ENCODE measurements at regions not wholly inside any gene's neighbourhood (a gene's known extent, or its start where the extent isn't known, plus 50 kb on each side); places are given as distances from the start of the nearest gene placed in this dataset.

DNA sequence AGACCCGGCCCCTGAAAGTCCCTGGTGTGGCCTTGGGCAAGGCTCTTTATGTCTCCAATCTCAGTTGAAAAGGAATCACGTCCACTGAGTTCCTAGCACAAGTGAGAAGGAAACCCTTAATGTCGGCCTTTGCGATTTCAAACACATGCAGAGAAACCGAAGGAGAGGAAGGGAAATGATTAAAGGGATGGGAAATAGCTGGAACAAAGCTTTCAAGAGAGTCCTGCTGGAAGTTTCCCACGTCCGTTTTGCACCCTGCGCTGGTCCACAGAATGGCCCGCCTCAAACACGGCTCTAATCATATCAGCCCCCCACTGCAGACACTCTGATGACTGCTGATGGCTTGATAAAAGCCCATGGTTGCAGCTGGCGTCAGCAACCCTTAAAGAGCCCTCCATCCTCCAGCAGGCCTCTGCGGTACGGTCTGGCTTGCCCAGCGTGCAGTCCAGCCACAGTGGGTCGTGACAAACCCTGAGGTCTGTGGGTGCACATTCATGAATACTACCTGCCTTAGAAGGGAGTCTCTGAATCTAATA is 765.5 kb upstream of the EEF2KMT start:
- no peak for DNase-seq

DNA sequence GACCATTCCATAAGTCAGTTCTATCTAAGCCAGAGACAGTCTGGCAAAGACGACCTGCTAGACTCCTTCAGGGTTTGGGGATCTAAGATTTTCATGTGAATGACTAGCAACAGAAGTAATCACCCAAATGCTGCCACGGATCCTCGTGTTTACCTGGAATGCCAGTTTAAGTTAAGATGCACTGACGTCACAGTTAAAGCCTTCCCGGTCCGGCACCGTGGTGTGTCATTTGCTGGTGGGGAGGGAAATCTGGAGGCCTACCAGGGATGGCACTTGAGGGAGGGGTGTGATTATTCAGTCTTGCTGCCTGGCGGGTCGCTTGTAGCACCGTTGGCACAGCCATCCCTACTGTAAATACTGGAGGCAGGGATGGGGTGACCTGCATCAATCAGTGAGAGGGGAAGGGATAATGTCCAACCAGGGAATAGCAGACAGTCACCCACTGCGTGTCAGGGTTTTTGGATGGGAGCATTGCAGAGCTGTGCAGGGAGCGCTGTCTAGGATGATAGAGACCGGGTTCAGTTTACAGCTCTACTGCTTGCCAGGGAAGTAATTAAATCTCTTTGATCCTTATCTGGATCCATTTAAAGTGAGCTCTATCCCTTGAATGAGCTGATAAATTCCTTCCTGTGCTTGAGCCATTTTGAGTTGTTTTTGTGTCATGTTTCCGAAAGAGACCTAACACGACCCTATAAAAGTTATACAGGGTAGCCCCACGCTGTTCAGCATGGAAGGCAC is 764.7 kb upstream of the EEF2KMT start:
- DNase-seq = no peak

DNA sequence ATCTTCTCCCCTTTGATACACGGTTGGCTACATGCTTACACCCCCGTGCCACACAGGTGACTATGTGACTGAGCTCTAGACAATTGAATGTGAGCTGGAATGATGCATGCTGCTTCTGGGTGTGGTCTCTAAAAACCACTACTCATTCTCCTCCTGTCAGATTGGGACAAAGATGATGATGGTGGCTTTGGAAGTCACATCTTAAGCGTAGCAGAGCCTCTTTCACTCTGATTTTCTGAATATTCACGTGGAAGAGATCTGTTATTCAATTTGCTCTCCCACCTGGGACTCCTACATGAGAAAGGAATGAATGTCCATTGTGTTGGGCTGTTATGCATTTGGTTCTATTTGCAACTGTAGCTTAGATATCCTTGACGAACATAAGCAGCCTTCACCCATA is 763.6 kb upstream of the EEF2KMT start:
- no peak for DNase-seq

DNA sequence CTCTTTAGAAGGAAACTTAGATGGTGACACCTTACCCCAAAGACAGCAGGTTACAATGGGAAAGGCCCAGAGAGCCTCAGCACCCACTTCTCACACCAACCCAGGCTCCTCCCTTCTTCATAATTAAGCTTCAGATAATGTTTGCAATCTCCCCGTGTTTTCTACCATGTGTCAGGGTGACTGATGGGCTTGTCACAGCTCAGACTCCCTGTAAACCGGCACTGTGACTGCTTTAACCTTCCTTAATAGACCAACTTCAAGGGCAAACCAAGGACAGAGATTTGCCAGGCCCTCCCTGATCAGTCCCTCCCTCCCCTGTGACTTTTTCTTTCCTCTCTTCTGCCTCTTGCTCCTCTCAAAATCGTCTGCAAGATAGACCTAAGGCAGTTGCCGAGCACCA is 760.6 kb upstream of the EEF2KMT start:
- DNase-seq = no peak

DNA sequence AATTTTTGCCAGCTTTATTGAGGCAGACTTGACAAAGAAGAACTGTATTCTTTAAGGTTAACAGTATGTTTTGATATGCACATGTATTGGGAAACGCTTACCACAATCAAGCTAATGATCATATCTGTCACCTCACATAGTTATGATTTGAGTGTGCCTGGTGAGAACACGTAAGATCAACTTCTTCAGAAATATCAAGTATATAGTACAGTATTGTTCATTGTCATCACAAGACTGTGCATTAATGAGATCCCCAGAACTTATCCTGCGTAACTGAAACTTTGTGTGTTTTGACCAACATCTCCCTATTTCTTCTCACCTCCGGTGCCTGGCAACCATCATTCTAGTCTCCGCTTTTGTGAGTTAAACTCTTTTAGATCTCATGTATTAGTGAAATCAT is 756.4 kb upstream of the EEF2KMT start:
- no peak for DNase-seq

DNA sequence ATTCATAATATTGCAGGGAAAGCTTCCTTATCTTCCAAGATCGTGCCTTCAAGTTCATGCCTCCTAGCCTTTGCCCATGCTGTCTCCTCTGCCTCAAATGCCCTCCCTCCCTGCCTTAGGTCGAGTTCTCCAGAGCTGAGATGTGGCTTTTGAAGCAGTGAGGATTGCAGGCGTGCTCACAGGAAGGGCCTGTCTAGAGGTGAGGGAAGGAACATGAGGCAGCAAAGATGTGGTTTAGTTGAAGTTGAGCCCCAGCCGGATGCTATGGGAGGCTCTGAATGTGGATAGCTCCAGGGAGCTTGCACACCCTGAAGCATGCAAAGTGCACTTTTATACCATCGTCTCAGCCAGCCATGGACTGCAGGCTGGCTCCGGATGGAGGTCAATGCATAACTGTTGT is 754.6 kb upstream of the EEF2KMT start:
- no peak for DNase-seq

DNA sequence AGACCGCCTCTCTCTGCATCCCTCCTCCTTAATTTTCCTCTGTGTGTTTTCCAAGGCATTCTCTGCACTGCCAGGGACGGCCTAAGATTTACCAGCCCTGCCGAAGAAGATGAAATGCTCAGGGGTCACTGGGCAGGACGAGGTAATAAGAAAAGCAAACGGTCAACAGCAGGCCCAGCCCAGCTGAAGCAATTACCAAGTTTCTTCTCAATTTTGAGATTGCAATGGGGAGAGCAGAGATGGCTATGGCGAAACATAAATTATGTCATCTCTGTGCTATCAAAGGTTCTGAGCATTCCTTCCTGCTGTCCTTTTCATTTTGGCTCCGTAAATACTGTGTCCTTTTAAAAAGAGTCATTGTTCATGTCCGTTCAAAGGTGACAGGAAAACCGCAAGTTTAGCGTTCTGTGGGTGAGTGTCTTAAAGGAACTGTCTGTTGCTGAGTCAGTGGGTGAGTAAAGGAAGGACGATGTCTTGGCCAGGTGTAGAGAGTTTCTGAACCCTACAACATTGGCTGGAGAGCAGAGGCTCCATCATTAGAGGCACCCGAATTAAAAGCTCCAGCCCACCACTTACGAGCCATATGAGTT is 753.9 kb upstream of the EEF2KMT start:
- no peak for DNase-seq

DNA sequence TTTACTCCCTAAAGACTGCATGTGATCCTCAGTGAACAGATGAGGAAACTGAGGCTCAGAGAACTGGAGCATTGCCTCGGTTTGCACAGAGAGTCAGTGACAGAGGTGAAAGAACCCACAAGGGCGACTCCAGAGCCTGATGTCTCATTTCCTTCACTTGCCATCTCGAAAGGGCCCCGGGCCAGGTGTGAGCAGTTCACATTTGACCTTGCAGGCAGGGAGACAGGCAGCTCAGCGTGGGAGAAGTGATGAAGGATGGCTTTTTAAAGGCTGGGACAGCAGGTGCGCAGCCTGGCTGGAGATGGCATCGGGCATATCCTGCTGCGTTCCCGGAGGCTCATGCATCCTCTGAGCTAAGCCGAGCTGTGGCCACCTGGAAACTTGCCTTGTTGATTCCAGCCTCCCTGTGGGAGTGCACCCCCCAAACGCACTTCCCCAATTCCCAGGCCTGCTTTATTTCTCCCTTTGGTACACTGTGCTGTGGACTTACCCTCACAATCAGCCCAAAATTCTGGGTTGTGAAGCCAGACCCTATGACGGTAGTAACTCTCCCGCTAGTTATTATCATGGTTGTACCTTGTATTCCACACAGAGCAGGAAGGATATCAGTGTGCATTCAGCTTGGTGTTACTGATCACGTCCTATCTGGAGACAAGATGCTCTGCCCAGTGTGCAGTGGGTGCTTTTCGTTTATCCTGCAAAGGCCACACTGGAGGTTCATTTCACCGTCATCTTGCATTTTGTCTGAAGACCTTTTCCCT is 753.2 kb upstream of the EEF2KMT start:
- DNase-seq = no peak

DNA sequence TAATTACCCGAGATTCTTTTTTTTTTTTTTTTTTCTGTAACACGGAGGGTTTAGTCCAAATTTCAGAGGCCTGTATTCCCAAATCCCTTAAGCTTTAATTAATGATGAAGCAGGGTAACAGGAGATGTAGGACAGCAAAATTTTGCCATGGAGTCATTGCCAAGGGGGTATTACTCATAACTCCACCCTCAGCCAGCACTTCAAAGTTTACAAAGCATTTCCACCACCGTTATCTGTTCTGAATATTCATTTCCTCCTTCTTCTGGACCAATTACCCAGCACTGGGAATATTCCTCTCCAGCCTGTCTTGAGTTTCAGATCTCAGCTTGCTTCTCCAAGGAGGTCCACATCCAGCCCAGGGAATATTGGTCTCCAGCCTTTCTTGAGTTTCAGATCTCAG is 747.5 kb upstream of the EEF2KMT start:
- DNase-seq = no peak

DNA sequence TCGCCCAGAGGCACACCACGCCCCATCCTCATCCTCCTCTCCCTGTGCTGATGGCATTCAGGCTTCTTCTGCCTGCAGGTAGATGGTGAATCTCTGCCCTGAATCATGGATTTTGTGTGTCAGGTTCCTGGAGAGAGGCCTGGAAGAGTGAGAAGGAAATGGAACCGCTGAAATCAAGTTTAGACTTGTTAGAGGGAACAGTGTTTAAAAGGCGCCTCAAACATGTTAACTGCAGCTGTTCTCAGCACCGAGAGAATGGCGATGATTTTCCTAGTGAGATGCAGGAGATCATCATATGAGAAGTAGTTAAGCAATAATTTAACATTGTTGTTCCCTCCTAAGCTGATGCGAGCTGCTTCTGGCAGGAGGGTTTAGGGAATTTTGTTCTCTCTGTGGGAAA is 744.4 kb upstream of the EEF2KMT start:
- no peak for DNase-seq

DNA sequence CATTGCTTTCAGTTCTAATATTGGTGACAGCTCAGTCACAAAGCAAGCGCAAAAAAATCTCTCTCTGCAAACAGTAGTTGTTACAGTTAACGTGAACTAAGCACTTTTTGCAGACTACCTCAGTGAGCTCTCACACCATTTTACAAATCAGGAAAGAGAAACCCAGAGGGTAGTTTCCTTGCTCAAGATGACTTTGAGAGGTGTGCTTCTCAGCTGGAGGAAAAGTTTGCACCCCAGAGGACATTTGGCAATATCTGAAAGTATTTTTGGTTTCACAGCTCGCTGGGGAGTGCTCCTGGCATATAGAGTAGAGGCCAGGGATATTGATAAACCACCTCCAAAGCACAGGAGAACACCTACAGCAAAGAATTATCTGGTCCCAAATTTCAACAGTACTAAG is 741.1 kb upstream of the EEF2KMT start:
- no peak for DNase-seq

DNA sequence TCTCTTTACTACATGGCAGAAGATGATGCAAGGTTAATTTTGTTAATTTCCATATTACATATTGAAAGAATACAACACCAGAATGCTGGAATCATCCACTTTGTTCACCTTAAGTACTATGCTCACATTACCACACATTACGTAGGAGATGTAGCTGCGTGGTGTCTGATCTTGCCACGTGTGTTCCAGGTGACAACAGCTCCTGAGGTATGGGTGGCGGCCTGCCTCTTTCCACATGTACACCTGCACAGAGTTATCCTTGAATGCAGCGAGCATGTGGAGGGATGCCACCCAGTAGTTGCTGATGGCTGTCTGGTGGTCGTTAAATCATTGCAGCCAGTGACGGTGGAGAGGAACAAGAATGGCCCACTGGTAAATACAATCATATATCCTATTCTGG is 740.5 kb upstream of the EEF2KMT start:
- DNase-seq = no peak

DNA sequence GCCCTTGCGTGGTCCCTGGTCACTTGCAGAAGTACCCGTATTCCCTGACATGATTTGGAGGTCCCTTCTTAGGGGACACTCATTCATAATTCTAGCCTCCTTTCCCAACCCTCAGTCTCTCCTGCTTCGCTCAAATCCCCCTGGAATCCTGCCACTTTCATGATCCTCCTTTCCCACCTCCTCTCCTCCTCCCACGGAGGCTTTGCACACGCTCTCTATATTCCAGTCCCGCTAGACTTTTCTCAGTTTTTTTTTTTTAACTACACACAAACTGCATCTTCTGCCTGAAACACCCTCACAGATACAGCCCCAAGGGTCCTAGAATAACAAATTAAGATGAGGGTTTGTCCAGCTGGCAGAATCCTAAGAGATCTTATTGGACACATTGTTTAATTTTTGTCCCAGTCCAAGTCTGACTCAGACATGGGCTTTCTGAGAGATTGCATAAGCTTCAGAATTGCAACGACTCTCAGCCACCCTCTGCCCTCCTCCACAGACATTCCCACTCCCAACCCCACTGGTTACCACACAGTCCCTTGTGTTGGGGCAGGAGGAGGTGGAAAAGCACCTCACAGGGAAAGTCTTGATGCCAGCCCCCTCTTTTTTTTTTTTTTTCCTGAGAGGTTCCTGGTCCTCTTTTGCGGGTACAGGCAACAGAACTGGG is 739.5 kb upstream of the EEF2KMT start:
- DNase-seq = no peak

DNA sequence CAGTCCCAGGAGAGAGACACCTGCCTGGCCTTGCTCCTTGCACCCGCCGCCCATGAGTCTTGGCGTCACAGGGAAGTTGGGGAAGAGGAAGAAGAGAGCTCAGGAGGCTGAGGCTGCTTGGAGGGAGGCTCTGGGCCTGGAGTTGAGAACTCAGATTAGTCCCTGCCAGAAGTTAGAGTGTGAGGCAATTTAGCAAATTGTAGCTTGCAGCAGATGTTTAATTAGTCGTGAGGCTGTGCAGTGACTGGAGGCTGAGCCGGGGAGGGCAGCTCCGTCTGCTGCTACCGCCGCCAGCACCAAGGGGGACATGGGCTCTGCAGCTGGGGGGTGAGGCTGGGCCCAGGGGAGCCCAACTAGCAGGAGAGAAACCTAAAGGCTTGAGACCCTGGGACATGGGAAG is 738.3 kb upstream of the EEF2KMT start:
- no peak for DNase-seq

DNA sequence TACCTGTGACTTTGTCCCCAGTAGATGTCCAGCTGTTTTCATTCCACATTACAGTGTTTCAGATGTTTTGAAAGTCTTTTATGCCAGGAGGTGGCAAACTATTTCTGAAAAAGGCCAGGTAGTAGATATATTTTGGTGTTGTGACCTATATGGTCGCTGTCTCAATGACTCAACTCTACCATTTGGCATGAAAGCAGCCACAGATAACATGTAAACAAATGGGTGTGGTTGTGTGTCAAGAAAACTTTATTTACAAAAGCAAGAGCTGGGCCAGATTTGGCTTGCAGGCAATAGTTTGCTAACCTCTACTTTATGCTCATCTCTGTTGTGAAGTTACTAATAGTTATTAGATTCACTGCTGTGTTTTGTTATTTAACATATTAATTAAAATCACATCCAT is 728.7 kb upstream of the EEF2KMT start:
- DNase-seq = no peak

DNA sequence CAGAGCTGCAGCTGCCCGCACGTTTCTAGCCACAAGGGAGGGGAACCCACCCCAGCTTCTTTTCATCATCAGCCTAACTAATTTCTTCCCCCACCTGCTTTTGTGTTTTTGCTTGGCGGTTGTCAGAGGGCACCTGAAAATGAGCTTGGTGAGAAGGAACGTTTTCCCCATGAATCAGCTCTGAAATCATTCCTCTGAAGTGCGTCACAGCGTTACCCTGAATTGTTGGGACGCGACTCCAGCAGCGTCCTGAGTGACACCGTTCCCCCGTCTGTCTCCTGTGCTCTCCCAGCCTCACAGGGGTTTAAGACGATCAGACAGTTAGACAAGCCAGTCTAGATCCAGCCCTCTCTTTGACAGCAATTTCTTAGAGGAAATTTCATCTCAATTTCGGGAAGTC is 722.9 kb upstream of the EEF2KMT start:
- no peak for DNase-seq

DNA sequence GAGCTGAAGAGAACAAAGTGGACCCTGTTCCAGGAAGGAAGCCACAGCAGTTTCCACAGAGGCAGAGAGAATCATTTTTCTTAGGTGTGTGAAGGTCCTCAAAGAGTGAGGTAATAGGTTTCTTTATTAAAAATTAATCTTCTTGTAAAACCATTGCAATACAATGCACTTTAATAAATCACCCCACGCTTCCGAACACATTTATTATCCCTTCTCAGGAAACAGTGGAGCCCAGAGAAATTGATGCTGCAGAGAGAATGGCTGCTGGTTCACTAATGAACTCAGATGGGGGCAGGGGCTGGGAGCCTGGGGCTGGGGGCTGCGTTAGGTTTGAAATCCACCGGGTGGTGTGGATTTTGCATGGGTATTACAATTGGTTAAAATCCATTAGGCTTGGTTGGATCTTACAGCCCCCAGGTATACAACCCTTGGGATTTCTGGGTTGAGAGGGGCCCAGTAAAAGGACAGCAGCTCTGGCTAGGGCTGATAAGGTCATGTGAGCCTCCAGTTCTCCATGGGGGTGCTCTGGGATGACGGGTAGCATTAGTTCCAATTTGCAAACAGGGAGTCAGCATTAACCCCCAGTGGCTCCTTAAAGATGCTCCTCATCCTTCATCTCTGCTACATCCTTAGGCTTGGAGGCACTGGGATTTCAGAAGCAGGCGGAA is 718.1 kb upstream of the EEF2KMT start:
- no peak for DNase-seq

DNA sequence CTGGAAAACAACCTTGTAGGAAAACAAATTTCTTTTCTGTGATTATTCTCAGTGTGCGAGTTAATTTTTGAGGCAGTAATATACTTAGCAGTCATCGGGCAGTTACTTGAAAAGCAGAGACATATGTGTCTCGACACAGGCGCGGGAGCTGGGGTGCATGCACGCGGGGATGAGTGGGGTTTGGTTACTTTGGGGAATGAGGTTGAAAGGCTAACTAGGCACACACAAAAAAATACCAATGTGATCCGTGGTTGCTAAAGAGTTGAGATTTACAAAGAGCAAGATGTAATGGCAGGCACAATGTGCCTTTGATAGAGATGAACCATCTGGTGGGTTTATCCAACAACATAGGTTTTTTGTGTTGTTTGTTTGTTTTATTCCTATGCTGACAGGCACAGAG is 703.8 kb upstream of the EEF2KMT start:
- no peak for DNase-seq

DNA sequence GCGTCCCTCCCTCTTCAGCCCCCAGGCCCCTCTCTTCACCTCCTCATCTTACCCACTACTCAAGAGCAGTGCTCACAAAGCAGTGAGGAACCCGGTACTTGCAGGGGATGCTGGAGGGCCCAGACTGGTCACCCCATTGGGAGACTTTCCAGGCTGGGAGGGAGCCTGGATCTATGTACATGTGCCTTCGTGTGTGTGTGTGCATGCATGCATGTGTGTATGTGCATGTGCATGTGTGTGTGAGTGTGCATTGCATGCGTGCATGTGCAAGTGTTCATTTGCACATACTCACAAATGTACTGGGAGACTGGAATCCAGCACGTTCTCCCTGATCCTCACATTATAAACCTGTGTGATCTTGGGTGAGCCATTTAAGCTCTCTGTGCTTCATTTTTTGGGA is 696.0 kb upstream of the EEF2KMT start:
- no peak for DNase-seq

DNA sequence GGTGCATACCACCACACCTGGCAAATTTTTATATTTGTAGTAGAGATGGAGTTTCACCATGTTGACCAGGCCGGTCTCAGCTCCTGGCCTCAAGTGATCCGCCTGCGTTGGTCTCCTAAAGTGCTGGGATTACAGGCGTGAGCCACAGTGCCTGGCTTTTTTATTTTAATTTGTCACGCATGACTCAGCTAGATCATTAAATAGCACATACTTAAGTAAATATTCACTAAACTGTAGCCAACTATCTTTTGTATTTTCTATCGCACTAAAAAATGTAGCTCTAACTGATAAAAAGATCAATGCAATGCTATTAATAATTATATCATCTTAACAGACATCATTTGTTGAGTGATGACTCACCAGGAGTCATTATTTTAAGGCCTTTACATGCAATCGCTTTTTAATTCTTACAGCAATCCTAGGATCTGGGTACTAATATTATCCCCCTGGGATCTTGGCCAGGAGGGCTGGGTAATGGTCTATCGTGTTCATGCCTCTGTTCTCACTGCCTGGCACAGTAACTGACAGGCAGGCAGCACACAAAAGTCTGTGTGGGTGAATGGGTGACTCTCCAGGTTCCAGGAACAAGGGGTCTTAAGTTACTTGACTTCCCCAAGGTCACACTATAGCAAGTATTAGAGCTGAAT is 693.5 kb upstream of the EEF2KMT start:
- no peak for DNase-seq

DNA sequence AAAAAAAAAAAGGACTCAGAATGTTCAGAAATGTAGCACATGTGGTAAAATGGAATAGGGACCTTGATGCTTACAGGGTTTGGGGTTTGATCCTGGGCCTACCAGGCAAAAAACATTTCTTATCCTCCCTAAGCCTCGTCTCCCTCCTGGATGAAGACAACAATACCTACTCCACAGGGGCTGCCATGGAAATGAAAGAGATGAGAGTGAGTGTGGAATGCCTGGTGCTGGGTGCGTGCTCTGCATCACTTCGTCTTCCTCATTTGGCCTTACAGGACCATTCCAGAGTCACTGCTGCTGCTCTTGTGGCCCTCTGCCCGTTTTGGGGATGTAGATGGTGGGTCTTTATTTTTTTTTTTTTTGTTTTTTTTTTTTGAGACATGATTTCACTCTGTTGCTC is 692.9 kb upstream of the EEF2KMT start:
- DNase-seq = no peak

DNA sequence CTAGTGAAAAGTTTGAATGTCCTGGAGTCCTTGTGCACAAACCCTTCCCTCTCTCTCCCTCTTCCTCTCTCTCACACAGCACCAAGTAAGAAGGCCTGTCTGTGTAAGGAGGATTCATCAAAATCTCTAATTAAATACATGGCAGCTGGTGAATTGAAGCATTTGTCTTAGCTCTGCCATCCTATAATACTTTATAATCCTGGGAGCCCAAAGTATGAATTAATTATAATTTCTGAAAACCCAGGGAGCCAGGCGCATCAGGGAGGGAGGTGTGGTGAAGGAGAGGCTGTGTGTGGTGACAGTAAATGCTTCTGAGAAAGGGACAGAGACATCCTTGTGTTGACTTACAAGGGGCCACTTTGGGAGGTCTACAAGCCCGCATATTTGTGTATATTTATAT is 691.4 kb upstream of the EEF2KMT start:
- no peak for DNase-seq
